Lower lobe of right lung (tissue), 2 donors: ENCODE measurements at regions not wholly inside any gene's neighbourhood (a gene's known extent, or its start where the extent isn't known, plus 50 kb on each side); places are given as distances from the start of the nearest gene placed in this dataset.

Experiments used
- ATAC-seq, 2 donors: fragments of 200-7000 bp; cut with Tn5 transposase; one replicate each; pipeline ENCODE4 v1.9.1; 2020 to 2022; ENCODE audit warnings: mild to moderate bottlenecking in 2 of 2, moderate library complexity in 2 of 2
- DNase-seq: peaks from one replicate; pipeline ENCODE4 v3.0.0-alpha.2; 2020
- H3K27ac ChIP-seq: fragments of 200-600 bp; one replicate; pipeline ENCODE4 v1.8.0; 2022
- H3K27me3 ChIP-seq: fragments of 200-600 bp; one replicate; pipeline ENCODE4 v1.8.0; 2022; ENCODE audit warnings: low read depth
- H3K36me3 ChIP-seq: fragments of 200-600 bp; one replicate; pipeline ENCODE4 v1.8.0; 2022; ENCODE audit warnings: mild to moderate bottlenecking
- H3K4me1 ChIP-seq: fragments of 200-600 bp; one replicate; pipeline ENCODE4 v1.8.0; 2022
- H3K4me3 ChIP-seq: fragments of 200-600 bp; one replicate; pipeline ENCODE4 v1.8.0; 2022; ENCODE audit warnings: mild to moderate bottlenecking
- H3K9me3 ChIP-seq: fragments of 200-600 bp; one replicate; pipeline ENCODE4 v1.8.0; 2022
- intact Hi-C: fragments of 100-400 bp; cut with DNase I; formaldehyde crosslinking; loops from one replicate; pipeline ENCODE4 v1.11.0; 2022
- TF ChIP-seq, protein P1 (sequence below): fragments of 200-600 bp; IDR thresholded peaks from one replicate; pipeline ENCODE4 v1.8.0; 2022; ENCODE audit warnings: antibody characterized with exemption, mild to moderate bottlenecking
- donor health status: DM: no; HTN: yes; CAD: no; lungs with severe emphysema.

DNA sequence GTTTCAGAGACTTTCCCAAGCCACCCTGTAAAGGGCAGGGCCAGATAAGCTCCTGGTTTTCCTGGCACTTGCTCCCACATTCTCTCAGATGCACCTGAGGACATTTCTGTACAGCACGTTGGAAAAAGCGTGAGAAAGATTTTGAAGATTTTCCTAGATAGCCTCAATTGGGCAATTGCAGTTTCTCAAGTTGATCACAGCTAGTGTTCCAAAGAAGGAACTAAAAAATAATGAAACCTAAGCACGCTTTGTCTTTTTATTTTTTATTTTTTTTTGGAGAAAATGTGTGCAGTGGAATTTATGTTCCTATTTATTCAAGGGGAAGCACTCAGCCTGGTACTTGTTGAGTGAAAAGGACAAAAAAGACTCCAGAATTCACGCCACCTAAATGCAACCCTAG, 429.1 kb downstream of the RNF144A start:
- no peak for DNase-seq
- intact Hi-C loops, result no loop called here
- Histone ChIP-seq H3K36me3 (no peaks in the 10 kb centered on the region), H3K9me3 (no peaks in the 10 kb centered on the region), H3K27ac (no peak overlapping the region), H3K4me1 (no peaks in the 10 kb centered on the region), H3K27me3 (no peaks in the 10 kb centered on the region), H3K4me3 (no peak overlapping the region)
- ATAC-seq, result no peak
- TF ChIP-seq, protein P1, sequence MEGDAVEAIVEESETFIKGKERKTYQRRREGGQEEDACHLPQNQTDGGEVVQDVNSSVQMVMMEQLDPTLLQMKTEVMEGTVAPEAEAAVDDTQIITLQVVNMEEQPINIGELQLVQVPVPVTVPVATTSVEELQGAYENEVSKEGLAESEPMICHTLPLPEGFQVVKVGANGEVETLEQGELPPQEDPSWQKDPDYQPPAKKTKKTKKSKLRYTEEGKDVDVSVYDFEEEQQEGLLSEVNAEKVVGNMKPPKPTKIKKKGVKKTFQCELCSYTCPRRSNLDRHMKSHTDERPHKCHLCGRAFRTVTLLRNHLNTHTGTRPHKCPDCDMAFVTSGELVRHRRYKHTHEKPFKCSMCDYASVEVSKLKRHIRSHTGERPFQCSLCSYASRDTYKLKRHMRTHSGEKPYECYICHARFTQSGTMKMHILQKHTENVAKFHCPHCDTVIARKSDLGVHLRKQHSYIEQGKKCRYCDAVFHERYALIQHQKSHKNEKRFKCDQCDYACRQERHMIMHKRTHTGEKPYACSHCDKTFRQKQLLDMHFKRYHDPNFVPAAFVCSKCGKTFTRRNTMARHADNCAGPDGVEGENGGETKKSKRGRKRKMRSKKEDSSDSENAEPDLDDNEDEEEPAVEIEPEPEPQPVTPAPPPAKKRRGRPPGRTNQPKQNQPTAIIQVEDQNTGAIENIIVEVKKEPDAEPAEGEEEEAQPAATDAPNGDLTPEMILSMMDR, result no peak

DNA sequence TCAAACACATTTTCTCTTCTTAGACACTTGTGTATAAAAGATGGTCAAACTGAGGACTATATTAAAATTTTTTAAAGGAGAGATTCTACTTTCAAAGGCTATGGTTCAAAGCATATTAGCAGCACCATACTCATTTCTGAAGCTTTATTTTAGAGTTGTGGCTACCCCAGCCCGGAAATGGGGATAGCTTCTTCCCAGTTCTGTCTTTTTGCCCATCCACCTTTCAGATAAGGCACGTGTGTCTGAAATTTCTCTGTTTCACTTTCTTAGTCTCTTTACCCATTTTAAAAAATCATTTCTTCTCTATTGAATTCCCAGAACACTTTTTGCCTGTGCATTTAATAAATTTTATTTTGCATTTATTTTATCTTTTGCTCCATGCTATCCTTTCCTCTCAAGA, 431.5 kb downstream of the RNF144A start:
- no peaks in the 10 kb centered on the region for H3K27me3 ChIP-seq
- no peaks in the 10 kb centered on the region for H3K4me1 ChIP-seq
- DNase-seq (no peak), ATAC-seq (no peak)
- H3K9me3 ChIP-seq, result no peaks in the 10 kb centered on the region
- intact Hi-C loops, result no loop called here
- no peak overlapping the region for H3K27ac ChIP-seq
- H3K4me3 ChIP-seq, result no peak overlapping the region
- TF ChIP-seq, protein P1, result no peak
- no peaks in the 10 kb centered on the region for H3K36me3 ChIP-seq

DNA sequence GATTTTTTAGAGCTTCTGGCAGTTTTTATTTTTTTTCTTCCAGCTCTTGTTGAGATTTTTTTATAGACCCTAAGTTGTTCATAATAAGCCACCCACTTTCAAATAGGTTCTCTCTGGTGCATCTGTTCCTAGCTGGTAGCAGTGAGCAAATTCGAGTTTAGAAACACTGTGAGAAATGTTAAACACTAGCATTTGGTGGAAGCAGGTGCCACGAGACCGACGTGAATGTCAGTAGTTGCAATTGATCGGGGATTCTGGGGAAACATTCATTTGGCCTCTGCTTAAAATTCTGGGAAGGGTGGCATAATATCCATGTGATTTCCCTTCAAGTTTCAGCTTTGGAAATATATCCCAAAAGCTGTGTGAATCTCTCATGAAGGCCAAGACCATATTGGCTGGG, 435.0 kb downstream of the RNF144A start:
- no peaks in the 10 kb centered on the region for H3K9me3 ChIP-seq
- no peaks in the 10 kb centered on the region for H3K27me3 ChIP-seq
- TF ChIP-seq, protein P1, result no peak
- no peak for ATAC-seq
- no peak overlapping the region for H3K4me3 ChIP-seq
- H3K4me1 ChIP-seq, result no peaks in the 10 kb centered on the region
- intact Hi-C loops, result no loop called here
- no peaks in the 10 kb centered on the region for H3K36me3 ChIP-seq
- DNase-seq, result no peak
- no peak overlapping the region for H3K27ac ChIP-seq

DNA sequence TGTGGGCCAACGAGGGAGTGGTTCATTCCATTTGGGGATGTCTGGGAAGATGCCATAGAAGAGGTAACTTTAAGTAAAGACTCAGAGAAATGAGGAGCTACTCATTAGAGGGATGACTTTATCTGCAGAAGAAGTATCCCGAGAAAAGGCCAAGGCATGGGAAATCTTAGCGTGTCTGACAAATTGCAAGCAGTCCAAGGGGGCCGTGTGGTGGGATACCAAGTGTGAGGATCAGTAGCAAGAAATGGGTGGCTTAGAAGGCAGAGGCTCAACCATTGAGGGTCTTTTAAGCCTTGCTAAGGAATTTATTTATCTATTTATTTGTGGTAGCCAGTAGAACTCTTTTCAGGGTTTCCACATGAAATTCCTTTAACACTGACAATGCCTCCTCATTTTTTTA, 436.4 kb downstream of the RNF144A start:
- ATAC-seq (no peak), DNase-seq (no peak)
- Histone ChIP-seq H3K4me1 (no peaks in the 10 kb centered on the region), H3K9me3 (no peaks in the 10 kb centered on the region), H3K4me3 (no peak overlapping the region), H3K27ac (no peak overlapping the region), H3K36me3 (no peaks in the 10 kb centered on the region), H3K27me3 (no peaks in the 10 kb centered on the region)
- TF ChIP-seq, protein P1, result no peak
- intact Hi-C loops, result no loop called here

DNA sequence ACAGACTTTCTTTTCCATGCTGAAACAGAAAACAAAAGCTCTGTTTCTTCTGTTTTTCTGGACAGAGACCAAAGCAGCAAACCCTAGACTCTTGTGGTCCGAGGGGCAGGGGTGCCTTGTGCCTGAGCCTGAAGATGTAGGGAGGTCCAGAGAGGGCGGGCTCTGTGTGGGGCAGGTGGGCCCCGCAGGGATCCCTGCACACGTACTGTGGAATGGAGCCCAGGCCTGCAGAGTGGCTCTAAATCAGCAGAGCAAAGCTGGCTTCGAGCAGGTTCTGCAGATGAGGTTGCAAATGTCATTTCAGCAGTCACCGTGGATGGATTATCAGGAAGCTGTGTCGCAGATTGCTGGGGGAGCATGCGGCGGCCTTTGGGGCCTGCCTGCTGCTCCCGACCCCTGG, 438.6 kb downstream of the RNF144A start:
- TF ChIP-seq, protein P1, result no peak
- H3K4me1 ChIP-seq, result no peaks in the 10 kb centered on the region
- ATAC-seq (no peak), DNase-seq (no peak)
- no peaks in the 10 kb centered on the region for H3K27me3 ChIP-seq
- intact Hi-C loops, result no loop called here
- H3K36me3 ChIP-seq, result no peaks in the 10 kb centered on the region
- H3K4me3 ChIP-seq, result no peak overlapping the region
- no peak overlapping the region for H3K27ac ChIP-seq
- no peaks in the 10 kb centered on the region for H3K9me3 ChIP-seq
